Suprapubic skin (tissue), 4 donors: ENCODE measurements at regions not wholly inside any gene's neighbourhood (a gene's known extent, or its start where the extent isn't known, plus 50 kb on each side); places are given as distances from the start of the nearest gene placed in this dataset.

Source experiments
- EP300 ChIP-seq: sonication (generic); formaldehyde crosslinking; IDR thresholded peaks from one replicate; pipeline ENCODE4 v1.6.1; 2017; ENCODE audit warnings: antibody characterized with exemption
- POLR2A ChIP-seq, 2 donors: fragments of 450-650 bp; IDR thresholded peaks; one replicate each; pipeline ENCODE4 v1.6.1; 2017; ENCODE audit warnings: antibody characterized with exemption in 2 of 2, mild to moderate bottlenecking in 2 of 2, moderate library complexity in 2 of 2
- POLR2AphosphoS5 ChIP-seq, 3 donors: sonication (generic); formaldehyde crosslinking; IDR thresholded peaks; one replicate each; pipeline ENCODE4 v1.6.1; 2017; ENCODE audit warnings: antibody characterized with exemption in 3 of 3
- TF ChIP-seq, protein P1 (sequence below), 2 donors: fragments of 200-600 bp in 1 of 2; fragments of 450-650 bp in 1 of 2; sonication (generic) in 1 of 2; IDR thresholded peaks; one replicate each; pipeline ENCODE4 v1.5.1; 2016 to 2019; ENCODE audit warnings: antibody characterized with exemption in 2 of 2, mild to moderate bottlenecking in 1 of 2, moderate library complexity in 1 of 2

GRCh38 chr12:127964717-127965116, 302.3 kb upstream of the TMEM132C start:
- TF ChIP-seq, protein P1, sequence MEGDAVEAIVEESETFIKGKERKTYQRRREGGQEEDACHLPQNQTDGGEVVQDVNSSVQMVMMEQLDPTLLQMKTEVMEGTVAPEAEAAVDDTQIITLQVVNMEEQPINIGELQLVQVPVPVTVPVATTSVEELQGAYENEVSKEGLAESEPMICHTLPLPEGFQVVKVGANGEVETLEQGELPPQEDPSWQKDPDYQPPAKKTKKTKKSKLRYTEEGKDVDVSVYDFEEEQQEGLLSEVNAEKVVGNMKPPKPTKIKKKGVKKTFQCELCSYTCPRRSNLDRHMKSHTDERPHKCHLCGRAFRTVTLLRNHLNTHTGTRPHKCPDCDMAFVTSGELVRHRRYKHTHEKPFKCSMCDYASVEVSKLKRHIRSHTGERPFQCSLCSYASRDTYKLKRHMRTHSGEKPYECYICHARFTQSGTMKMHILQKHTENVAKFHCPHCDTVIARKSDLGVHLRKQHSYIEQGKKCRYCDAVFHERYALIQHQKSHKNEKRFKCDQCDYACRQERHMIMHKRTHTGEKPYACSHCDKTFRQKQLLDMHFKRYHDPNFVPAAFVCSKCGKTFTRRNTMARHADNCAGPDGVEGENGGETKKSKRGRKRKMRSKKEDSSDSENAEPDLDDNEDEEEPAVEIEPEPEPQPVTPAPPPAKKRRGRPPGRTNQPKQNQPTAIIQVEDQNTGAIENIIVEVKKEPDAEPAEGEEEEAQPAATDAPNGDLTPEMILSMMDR (IDR thresholded peaks at IDR 0.05): no peak
- TF ChIP-seq POLR2AphosphoS5 (IDR thresholded peaks at IDR 0.05) (no peak), EP300 (no peak), POLR2A (IDR thresholded peaks at IDR 0.05) (no peak)
